ENCODE measurements at regions not wholly inside any gene's neighbourhood (a gene's known extent, or its start where the extent isn't known, plus 50 kb on each side); places are given as distances from the start of the nearest gene placed in this dataset.
A peak's percentile ranks its signal among the peaks of the same experiment; 100 is the strongest.

DNA sequence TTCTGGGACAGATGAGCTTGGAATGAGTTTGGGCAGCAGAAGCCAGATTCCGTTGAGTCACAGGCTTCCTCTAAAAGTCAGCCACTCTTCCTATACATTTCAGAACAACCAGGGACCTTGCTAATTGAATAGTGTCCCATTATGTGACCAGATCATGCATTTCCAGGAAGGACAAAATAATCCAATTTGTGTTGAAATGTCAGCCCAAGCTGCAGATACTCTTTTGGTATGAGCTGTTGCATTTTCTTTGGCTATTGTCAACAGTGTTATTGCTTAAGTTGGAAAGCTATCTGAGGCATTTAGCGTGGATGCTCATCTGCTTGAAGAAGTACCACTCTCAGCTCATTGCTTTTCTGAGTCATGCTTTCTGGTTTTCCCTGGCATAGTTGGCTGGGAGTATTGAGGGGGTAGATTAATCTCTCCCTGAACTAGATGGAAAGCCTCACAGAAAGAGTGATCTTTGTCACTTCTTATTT lies 223.7 kb upstream of the HABP2 start:
- TF ChIP-seq, protein P1, sequence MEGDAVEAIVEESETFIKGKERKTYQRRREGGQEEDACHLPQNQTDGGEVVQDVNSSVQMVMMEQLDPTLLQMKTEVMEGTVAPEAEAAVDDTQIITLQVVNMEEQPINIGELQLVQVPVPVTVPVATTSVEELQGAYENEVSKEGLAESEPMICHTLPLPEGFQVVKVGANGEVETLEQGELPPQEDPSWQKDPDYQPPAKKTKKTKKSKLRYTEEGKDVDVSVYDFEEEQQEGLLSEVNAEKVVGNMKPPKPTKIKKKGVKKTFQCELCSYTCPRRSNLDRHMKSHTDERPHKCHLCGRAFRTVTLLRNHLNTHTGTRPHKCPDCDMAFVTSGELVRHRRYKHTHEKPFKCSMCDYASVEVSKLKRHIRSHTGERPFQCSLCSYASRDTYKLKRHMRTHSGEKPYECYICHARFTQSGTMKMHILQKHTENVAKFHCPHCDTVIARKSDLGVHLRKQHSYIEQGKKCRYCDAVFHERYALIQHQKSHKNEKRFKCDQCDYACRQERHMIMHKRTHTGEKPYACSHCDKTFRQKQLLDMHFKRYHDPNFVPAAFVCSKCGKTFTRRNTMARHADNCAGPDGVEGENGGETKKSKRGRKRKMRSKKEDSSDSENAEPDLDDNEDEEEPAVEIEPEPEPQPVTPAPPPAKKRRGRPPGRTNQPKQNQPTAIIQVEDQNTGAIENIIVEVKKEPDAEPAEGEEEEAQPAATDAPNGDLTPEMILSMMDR (IDR thresholded peaks at IDR 0.05) = no peak
- intact Hi-C loops (cut with DNase I) = no loop called here
- no peak overlapping the region for H3K27ac ChIP-seq
- no peak overlapping the region for H3K4me3 ChIP-seq
- no peaks in the 10 kb centered on the region for H3K36me3 ChIP-seq (ENCODE audit: insufficient read depth in 1 of 2, low read depth in 1 of 2)
- no peaks in the 10 kb centered on the region for H3K27me3 ChIP-seq (ENCODE audit: insufficient read depth in 3 of 3, low read length in 2 of 3)
- H3K4me1 ChIP-seq = no peaks in the 10 kb centered on the region
- DNase-seq = no peak
- 55 to 62% (median 59%) methylated on average over 2 of the region's 2 CpGs for WGBS, 3 donors
- H3K9me3 ChIP-seq = peaks cover 4% of the 10 kb centered on the region
- ATAC-seq = peak in 1 of 4 donors; percentile 40

DNA sequence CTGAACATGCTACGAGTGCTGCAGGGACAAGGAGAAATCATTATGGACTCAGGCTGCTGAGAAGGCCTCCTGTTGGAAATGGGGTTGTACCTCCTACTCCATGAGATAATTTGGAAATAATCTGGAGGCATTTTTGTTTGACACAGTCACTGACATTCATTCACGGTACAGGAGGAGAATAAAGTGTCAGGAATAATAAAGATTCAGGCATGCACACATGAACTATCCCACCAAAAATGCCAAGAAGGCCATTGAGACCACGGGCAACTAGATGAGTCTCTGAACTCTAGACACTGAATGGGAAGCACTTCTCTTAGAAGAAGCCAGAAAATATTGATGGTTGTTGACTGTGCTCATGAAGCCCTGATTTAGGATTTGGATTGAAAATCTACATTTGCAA lies 220.9 kb upstream of the HABP2 start:
- DNase-seq = no peak
- WGBS, 3 donors = 79 to 85% (median 84%) methylated on average over 3 of the region's 3 CpGs
- Histone ChIP-seq H3K4me3 (no peak overlapping the region), H3K27ac (no peak overlapping the region), H3K4me1 (no peaks in the 10 kb centered on the region), H3K27me3 (ENCODE audit: insufficient read depth in 3 of 3, low read length in 2 of 3) (no peaks in the 10 kb centered on the region), H3K9me3 (peaks cover 6% of the 10 kb centered on the region), H3K36me3 (ENCODE audit: insufficient read depth in 1 of 2, low read depth in 1 of 2) (no peaks in the 10 kb centered on the region)
- intact Hi-C loops (cut with DNase I) = no loop called here
- ATAC-seq = no peak
- TF ChIP-seq, protein P1 (IDR thresholded peaks at IDR 0.05) = no peak

GRCh38 chr10:113333313-113333712 lies 219.5 kb upstream of the HABP2 start:
- Histone ChIP-seq H3K27ac (no peak overlapping the region), H3K27me3 (ENCODE audit: insufficient read depth in 3 of 3, low read length in 2 of 3) (no peaks in the 10 kb centered on the region), H3K9me3 (peaks cover 6% of the 10 kb centered on the region), H3K4me1 (no peaks in the 10 kb centered on the region), H3K36me3 (ENCODE audit: insufficient read depth in 1 of 2, low read depth in 1 of 2) (no peaks in the 10 kb centered on the region), H3K4me3 (no peak overlapping the region)
- no peak for ATAC-seq
- DNase-seq = no peak
- TF ChIP-seq, protein P1 (IDR thresholded peaks at IDR 0.05) = no peak
- intact Hi-C loops (cut with DNase I) = no loop called here
- WGBS, 3 donors = 81 to 92% (median 88%) methylated on average over 2 of the region's 2 CpGs

DNA sequence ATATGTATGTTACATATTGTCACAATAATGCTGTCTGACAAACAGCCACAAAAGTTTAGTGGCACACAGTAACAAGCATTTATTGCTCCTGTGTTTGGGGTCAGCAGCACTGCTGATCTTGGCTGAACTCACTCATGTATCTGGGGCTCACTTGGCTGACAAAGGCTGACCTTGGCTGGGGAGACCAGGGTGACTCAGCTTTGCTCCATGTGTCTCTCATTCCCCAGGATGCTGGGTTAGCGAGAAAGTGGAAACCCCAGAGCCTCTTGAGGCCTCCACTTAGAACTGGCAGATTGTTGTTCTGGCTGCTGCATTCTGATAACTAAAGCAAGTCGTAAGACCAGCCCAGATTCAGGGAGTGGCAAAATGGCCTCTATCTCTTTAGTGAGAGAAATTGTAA lies 217.3 kb upstream of the HABP2 start:
- no peak for ATAC-seq
- TF ChIP-seq, protein P1 (IDR thresholded peaks at IDR 0.05) = no peak
- Histone ChIP-seq H3K4me1 (no peaks in the 10 kb centered on the region), H3K9me3 (peaks cover 6% of the 10 kb centered on the region), H3K4me3 (no peak overlapping the region), H3K36me3 (ENCODE audit: insufficient read depth in 1 of 2, low read depth in 1 of 2) (no peaks in the 10 kb centered on the region), H3K27ac (no peak overlapping the region), H3K27me3 (ENCODE audit: insufficient read depth in 3 of 3, low read length in 2 of 3) (no peaks in the 10 kb centered on the region)
- intact Hi-C loops (cut with DNase I) = no loop called here
- 66 to 71% (median 67%) methylated on average over 2 of the region's 2 CpGs for WGBS, 3 donors
- DNase-seq = no peak

- DNase-seq = no peak
- Histone ChIP-seq H3K36me3 (ENCODE audit: insufficient read depth in 1 of 2, low read depth in 1 of 2) (no peaks in the 10 kb centered on the region), H3K27ac (no peak overlapping the region), H3K27me3 (ENCODE audit: insufficient read depth in 3 of 3, low read length in 2 of 3) (no peaks in the 10 kb centered on the region), H3K9me3 (peaks cover 6% of the 10 kb centered on the region), H3K4me3 (no peak overlapping the region), H3K4me1 (no peaks in the 10 kb centered on the region)
- no peak for ATAC-seq
- intact Hi-C loops (cut with DNase I) = no loop called here
- TF ChIP-seq, protein P1 (IDR thresholded peaks at IDR 0.05) = no peak
- WGBS, 3 donors = 86 to 90% (median 87%) methylated on average over 6 of the region's 6 CpGs
Measured at GRCh38 chr10:113336549-113337130, 216.2 kb upstream of the HABP2 start.

Measured in psoas muscle (tissue), 7 donors.